AG09309 (cell line): ENCODE measurements at regions not wholly inside any gene's neighbourhood (a gene's known extent, or its start where the extent isn't known, plus 50 kb on each side); places are given as distances from the start of the nearest gene placed in this dataset.
"Not testable (repeated sequence)": the region's sequence is repeated elsewhere in the genome, so short reads cannot be mapped to it uniquely, and the experiment has no call there.

Experiments
- DNase-seq: peaks from one replicate; pipeline ENCODE4 v3.0.0-alpha.2; 2010; ENCODE audit warnings: low read depth
- H3K4me3 ChIP-seq: 2 replicates; pipeline ENCODE4 v1.5.1; 2011; ENCODE audit warnings: mild to moderate bottlenecking, low read depth, low read length, moderate library complexity; ENCODE audit not compliant: control insufficient read depth
- TF ChIP-seq, protein P1 (sequence below): IDR thresholded peaks from 2 replicates; pipeline ENCODE4 v1.5.1; 2011; ENCODE audit warnings: mild to moderate bottlenecking, low read depth, low read length, inconsistent platforms; ENCODE audit not compliant: insufficient read depth, control insufficient read depth; ENCODE audit errors: missing control alignments

DNA sequence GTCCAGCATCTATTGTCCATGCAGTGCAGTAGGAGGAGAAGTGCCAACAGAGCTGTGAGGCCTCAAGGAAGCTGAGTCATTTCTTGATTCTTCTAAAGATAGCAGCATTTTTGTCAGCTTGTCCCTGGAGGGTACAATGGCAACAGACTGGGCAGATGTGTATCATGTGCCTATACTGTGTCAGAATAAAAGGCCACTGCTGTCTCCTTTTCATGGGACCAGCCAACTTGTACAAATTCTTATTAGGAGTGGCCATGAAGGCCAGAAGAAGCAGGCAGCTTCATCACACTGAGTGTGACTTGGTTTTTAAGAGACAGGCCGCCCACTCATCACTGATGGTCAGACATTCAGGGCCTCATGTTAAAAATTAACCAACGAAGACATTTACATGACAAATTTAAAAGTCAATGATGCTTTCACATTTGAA is 185.0 kb upstream of the FAM241A start:
- DNase-seq, result peak; percentile 1
- no peak overlapping the region for H3K4me3 ChIP-seq
- TF ChIP-seq, protein P1, sequence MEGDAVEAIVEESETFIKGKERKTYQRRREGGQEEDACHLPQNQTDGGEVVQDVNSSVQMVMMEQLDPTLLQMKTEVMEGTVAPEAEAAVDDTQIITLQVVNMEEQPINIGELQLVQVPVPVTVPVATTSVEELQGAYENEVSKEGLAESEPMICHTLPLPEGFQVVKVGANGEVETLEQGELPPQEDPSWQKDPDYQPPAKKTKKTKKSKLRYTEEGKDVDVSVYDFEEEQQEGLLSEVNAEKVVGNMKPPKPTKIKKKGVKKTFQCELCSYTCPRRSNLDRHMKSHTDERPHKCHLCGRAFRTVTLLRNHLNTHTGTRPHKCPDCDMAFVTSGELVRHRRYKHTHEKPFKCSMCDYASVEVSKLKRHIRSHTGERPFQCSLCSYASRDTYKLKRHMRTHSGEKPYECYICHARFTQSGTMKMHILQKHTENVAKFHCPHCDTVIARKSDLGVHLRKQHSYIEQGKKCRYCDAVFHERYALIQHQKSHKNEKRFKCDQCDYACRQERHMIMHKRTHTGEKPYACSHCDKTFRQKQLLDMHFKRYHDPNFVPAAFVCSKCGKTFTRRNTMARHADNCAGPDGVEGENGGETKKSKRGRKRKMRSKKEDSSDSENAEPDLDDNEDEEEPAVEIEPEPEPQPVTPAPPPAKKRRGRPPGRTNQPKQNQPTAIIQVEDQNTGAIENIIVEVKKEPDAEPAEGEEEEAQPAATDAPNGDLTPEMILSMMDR, result no peak

DNA sequence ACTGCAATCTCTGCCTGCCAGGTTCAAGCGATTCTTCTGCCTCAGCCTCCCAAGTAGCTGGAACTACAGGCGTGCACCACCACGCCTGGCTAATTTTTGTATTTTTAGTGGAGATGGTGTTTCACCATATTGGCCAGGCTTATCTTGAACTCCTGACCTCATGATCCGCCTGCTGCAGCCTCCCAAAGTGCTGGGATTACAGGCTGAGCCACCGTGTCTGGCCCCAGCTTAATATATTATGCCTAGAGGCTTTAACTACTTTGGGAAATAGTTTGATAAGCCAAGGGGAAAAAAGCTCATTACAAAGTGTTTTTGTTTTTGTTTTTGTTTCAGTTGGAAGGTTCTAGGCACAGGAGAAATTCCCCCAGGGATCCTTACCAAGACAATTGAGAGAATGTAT is 184.2 kb upstream of the FAM241A start:
- DNase-seq, H3K4me3 ChIP-seq: not testable (repeated sequence)

DNA sequence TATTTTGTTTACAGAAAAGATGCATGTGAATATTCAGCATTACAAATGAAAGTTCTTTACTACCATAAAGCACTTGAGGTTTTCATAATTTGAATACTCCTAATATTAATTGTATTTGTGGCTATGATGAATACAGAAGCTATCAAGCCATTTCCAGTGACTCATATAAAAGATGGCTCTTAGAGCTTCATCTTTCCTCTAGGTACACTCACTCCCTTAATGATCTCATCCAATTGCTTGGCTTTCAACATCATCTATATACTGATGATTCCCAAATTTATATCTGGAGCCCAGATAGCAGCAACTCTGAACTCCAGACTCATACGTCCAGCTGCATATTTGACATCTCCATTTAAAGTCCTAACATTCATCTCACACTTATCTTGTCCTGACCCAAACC is 183.4 kb upstream of the FAM241A start:
- DNase-seq, result no peak
- TF ChIP-seq, protein P1, result no peak
- no peak overlapping the region for H3K4me3 ChIP-seq

DNA sequence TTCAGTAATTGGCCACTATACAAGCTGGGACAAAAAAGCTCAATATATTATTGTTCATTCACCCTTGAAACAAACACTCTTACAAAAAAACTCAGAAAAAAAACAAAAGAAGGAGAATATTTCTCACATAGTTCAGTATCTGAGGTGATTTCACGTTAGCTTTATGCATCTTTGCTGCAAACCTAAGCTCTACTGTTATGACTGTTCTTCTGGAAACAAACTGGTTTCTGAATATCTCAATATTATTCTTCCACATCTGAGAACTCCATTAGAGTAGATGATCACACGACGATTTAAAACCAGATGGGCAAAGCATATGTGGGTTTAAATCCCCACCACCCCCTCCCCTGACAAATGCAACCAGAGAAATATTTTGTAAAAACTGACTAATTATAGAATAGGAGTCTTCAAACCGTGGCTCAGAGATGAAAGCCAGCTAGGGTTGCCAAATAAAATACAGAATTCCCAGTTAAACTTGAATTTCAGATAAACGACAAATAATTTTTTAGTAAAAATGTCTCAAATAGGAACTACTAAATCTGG is 182.0 kb upstream of the FAM241A start:
- TF ChIP-seq, protein P1, result no peak
- no peak overlapping the region for H3K4me3 ChIP-seq
- no peak for DNase-seq

DNA sequence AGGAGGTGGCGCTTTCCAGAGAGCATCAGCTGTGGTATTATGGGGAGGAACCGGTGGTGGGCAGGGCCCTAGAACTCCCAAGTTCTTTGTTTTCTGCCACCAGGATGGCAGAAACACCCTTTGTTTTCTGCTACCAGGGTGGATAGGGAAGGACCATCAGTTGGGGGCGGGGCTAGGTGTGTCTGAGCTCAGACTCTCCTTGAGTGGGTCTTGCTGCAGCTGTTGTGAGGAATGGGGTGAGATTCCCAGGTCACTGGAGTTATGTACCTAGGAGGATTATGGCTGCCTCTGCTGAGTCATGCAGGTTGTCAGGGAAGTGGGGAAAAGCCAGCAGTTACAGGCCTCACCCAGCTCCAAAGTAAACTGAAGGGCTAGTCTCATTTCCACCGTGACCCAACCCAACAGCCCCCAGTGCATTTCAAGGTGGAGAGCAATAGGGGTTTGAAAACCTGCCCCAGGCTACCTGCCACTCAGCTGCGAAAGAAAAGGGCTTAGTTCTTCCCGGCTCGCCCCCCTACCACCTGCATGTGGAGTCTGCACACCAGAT is 167.8 kb upstream of the FAM241A start:
- TF ChIP-seq, protein P1, result no peak

DNA sequence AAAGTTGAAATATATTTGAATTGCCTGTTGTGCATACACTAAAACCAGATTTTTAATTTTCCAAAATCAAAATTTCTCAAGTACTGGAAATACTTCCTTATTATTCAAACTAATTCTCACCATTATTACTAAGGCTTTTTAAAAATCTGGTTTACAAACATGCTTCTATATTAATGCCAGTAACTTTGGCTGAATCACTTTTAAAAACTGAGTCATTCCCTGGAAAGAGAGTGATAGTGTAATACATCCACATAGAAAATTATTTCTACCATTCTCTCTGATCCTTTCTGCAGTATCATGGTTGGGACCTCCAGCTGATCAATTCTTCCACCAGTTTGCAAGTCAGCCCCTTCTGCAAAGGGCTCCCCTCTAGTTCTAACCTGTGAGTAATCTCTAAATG is 165.3 kb upstream of the FAM241A start:
- TF ChIP-seq, protein P1, result no peak
- DNase-seq, result no peak
- no peak overlapping the region for H3K4me3 ChIP-seq

More for the DNA sequence above, 167.8 kb upstream of the FAM241A start:
- DNase-seq, result no peak
- H3K4me3 ChIP-seq, result no peak overlapping the region

DNA sequence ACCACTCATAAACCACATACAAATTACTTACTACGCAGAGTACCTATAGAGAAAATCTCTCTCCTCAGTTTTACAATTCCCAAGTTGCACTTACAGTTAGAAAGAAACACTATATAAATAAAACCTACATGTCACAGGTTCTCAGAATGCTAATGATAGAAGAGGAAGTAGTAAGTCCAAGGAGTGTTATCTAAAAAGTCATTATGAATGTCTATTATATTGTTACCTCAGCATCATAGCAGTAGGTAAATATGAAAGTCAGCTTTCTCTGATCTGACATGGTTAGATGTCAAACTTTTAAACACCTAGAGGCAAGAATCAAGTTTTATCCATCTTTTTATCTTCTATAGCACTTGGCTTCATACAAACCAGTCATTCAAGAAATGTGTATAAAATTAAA is 163.2 kb upstream of the FAM241A start:
- no peak for DNase-seq

More for the DNA sequence above, 163.2 kb upstream of the FAM241A start:
- H3K4me3 ChIP-seq, result no peak overlapping the region
- TF ChIP-seq, protein P1, result no peak
